Esophagus muscularis mucosa (tissue), 4 donors: ENCODE measurements at regions not wholly inside any gene's neighbourhood (a gene's known extent, or its start where the extent isn't known, plus 50 kb on each side); places are given as distances from the start of the nearest gene placed in this dataset.

Source experiments
- DNase-seq: peaks from one replicate; pipeline ENCODE4 v3.0.0-alpha.2; 2017; ENCODE audit errors: extremely low spot score
- H3K27ac ChIP-seq, 4 donors: fragments of 200-600 bp; sonication (generic); replicated peaks in 1 of 4; 1 replicate in 3 of 4; 2 replicates in 1 of 4; pipeline ENCODE4 v1.5.1; 2016 to 2019; ENCODE audit warnings: mild to moderate bottlenecking in 1 of 4
- H3K27me3 ChIP-seq, 4 donors: fragments of 200-600 bp; sonication (generic); one replicate each; pipeline versions ENCODE4 v1.5.1 to v1.6.0; 2016 to 2019
- H3K36me3 ChIP-seq, 4 donors: fragments of 200-600 bp; sonication (generic); one replicate each; pipeline ENCODE4 v1.5.1; 2016 to 2019
- H3K4me1 ChIP-seq, 4 donors: fragments of 200-600 bp; sonication (generic); one replicate each; pipeline ENCODE4 v1.5.1; 2016 to 2019
- H3K4me3 ChIP-seq, 4 donors: fragments of 200-600 bp; sonication (generic); 1 replicate in 2 of 4; 2 replicates in 2 of 4; pipeline ENCODE4 v1.5.1; 2016 to 2019; ENCODE audit warnings: mild to moderate bottlenecking in 4 of 4, moderate library complexity in 1 of 4
- H3K9me3 ChIP-seq, 4 donors: fragments of 200-600 bp; sonication (generic); 1 replicate in 3 of 4; 2 replicates in 1 of 4; pipeline ENCODE4 v1.5.1; 2016 to 2019
- EP300 ChIP-seq: sonication (generic); formaldehyde crosslinking; IDR thresholded peaks from one replicate; pipeline ENCODE4 v1.6.1; 2017; ENCODE audit warnings: antibody characterized with exemption
- POLR2A ChIP-seq: fragments of 450-650 bp; IDR thresholded peaks from one replicate; pipeline ENCODE4 v1.6.1; 2017; ENCODE audit warnings: antibody characterized with exemption, moderate library complexity, mild to moderate bottlenecking, low read depth
- POLR2AphosphoS5 ChIP-seq, 2 donors: sonication (generic); formaldehyde crosslinking; IDR thresholded peaks; one replicate each; pipeline ENCODE4 v1.6.1; 2017; ENCODE audit warnings: antibody characterized with exemption in 2 of 2
- WGBS: methylation state at CpG from one replicate; pipeline ENCODE4 v1.1.5; 2018; 5-methylcytosine and 5-hydroxymethylcytosine counted together
- intact Hi-C: fragments of 100-400 bp; cut with DNase I; formaldehyde crosslinking; loops from one replicate; pipeline ENCODE4 v1.15.1; 2023
- TF ChIP-seq, protein P1 (sequence below), 3 experiments: fragments of 200-600 bp in 2 of 3; fragments of 450-650 bp in 1 of 3; sonication (generic) in 2 of 3; IDR thresholded peaks; one replicate each; pipeline ENCODE4 v1.5.1; 2017 to 2019; ENCODE audit warnings: antibody characterized with exemption in 3 of 3, mild to moderate bottlenecking in 2 of 3, moderate library complexity in 1 of 3

DNA sequence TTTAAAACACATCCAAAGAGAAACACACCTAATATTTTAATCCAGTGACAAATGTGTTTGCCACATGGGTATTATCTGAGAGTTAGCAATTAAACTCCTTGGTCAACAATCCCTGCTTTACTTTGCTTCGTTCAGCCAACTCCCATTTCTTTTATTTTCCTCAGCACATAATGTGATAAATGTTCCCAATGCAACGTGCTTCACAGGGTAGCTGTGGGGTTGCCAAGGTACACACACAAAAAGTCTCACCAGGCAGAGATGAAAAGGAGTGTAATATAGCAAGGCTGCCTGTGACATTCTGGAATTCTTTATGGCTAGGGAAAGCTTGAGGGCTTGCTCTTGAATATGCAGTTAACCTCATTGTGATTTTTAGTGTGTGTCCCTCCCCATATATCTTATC lies 208.0 kb upstream of the DIO2 start:
- intact Hi-C loops, result no loop called here
- H3K9me3 ChIP-seq, result no peaks in the 10 kb centered on the region
- no peaks in the 10 kb centered on the region for H3K27me3 ChIP-seq
- TF ChIP-seq POLR2AphosphoS5 (IDR thresholded peaks at IDR 0.05), result no peak
- TF ChIP-seq, protein P1, sequence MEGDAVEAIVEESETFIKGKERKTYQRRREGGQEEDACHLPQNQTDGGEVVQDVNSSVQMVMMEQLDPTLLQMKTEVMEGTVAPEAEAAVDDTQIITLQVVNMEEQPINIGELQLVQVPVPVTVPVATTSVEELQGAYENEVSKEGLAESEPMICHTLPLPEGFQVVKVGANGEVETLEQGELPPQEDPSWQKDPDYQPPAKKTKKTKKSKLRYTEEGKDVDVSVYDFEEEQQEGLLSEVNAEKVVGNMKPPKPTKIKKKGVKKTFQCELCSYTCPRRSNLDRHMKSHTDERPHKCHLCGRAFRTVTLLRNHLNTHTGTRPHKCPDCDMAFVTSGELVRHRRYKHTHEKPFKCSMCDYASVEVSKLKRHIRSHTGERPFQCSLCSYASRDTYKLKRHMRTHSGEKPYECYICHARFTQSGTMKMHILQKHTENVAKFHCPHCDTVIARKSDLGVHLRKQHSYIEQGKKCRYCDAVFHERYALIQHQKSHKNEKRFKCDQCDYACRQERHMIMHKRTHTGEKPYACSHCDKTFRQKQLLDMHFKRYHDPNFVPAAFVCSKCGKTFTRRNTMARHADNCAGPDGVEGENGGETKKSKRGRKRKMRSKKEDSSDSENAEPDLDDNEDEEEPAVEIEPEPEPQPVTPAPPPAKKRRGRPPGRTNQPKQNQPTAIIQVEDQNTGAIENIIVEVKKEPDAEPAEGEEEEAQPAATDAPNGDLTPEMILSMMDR (IDR thresholded peaks at IDR 0.05), result no peak
- TF ChIP-seq EP300, result no peak
- TF ChIP-seq POLR2A, result no peak
- 21% methylated on average over 2 of the region's 2 CpGs for WGBS
- DNase-seq, result no peak
- peak overlapping the region; percentile 1 to 47 (median 36) for H3K27ac ChIP-seq
- H3K4me3 ChIP-seq, result no peak overlapping the region
- peaks cover 0 to 17% (median 14%) of the 10 kb centered on the region in 4 donors for H3K4me1 ChIP-seq
- H3K36me3 ChIP-seq, result no peaks in the 10 kb centered on the region

DNA sequence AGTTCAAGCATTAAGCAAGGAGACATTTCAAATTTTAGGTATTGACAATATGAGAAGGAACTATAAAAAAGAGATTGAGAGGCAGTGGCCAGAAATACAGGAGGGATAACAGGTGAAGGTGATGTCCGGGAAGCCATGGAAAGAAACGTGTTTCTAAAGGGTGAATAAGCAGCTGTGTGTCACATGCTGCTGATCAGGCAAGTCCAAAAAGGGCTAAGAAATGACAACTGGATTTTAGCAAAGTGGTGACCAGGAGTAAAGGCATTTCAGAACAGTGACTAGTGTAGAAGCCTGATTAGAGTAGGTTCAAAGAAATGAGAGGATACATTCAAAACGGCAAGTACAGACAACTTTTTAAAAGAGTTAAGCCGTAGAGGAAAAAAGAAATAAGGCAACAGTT lies 204.3 kb upstream of the DIO2 start:
- no peak for TF ChIP-seq POLR2AphosphoS5 (IDR thresholded peaks at IDR 0.05)
- TF ChIP-seq, protein P1 (IDR thresholded peaks at IDR 0.05), result no peak
- TF ChIP-seq POLR2A, result no peak
- no peak for TF ChIP-seq EP300
- no peaks in the 10 kb centered on the region for H3K36me3 ChIP-seq
- no peak overlapping the region for H3K27ac ChIP-seq
- no peaks in the 10 kb centered on the region for H3K27me3 ChIP-seq
- intact Hi-C loops, result no loop called here
- DNase-seq, result no peak
- 80% methylated on average over 4 of the region's 4 CpGs for WGBS
- H3K4me1 ChIP-seq, result peaks cover 0 to 17% (median 14%) of the 10 kb centered on the region in 4 donors
- no peak overlapping the region for H3K4me3 ChIP-seq
- H3K9me3 ChIP-seq, result no peaks in the 10 kb centered on the region

- DNase-seq, result no peak
- H3K27me3 ChIP-seq, result no peaks in the 10 kb centered on the region
- H3K27ac ChIP-seq, result no peak overlapping the region
- 86% methylated on average over 4 of the region's 4 CpGs for WGBS
- no peaks in the 10 kb centered on the region for H3K36me3 ChIP-seq
- H3K4me3 ChIP-seq, result no peak overlapping the region
- peaks cover 0 to 7% (median 5%) of the 10 kb centered on the region in 4 donors for H3K4me1 ChIP-seq
- H3K9me3 ChIP-seq, result no peaks in the 10 kb centered on the region
- no peak for TF ChIP-seq EP300
- TF ChIP-seq, protein P1 (IDR thresholded peaks at IDR 0.05), result no peak
- no peak for TF ChIP-seq POLR2AphosphoS5 (IDR thresholded peaks at IDR 0.05)
- no peak for TF ChIP-seq POLR2A
- intact Hi-C loops, result no loop called here
Measured at GRCh38 chr14:80414080-80414479, 202.8 kb upstream of the DIO2 start.

GRCh38 chr14:80404413-80404812 lies 193.1 kb upstream of the DIO2 start:
- Histone ChIP-seq H3K27me3 (no peaks in the 10 kb centered on the region), H3K27ac (no peak overlapping the region), H3K36me3 (no peaks in the 10 kb centered on the region), H3K4me1 (no peaks in the 10 kb centered on the region), H3K4me3 (no peak overlapping the region), H3K9me3 (no peaks in the 10 kb centered on the region)
- TF ChIP-seq, protein P1 (IDR thresholded peaks at IDR 0.05), result no peak
- TF ChIP-seq POLR2A, result no peak
- no peak for TF ChIP-seq EP300
- TF ChIP-seq POLR2AphosphoS5 (IDR thresholded peaks at IDR 0.05), result no peak
- DNase-seq, result no peak
- intact Hi-C loops, result no loop called here
- WGBS, result 93% methylated on average over 1 of the region's 1 CpG

DNA sequence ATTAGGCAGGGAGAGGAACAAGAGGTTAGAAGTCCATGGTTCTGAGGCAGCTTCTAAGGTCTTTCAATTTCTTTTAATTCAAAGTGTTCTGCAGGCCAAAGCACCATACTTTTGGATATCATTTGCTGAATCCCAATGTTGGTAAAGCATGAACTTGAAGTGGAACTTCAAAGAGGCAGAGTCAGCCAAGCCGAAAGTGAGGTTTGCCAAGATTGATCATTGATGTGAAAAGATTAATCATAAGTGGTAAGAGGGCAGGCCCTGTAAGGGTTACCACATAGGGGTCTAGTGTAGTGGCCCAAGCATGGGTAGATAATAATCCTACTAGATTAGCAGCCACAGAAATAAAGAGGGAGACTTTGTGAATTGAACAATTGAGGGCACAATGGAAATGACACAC lies 191.7 kb upstream of the DIO2 start:
- 93% methylated on average over 1 of the region's 1 CpG for WGBS
- H3K36me3 ChIP-seq, result no peaks in the 10 kb centered on the region
- H3K27ac ChIP-seq, result no peak overlapping the region
- intact Hi-C loops, result no loop called here
- H3K4me1 ChIP-seq, result no peaks in the 10 kb centered on the region
- H3K4me3 ChIP-seq, result no peak overlapping the region
- H3K27me3 ChIP-seq, result no peaks in the 10 kb centered on the region
- peaks cover 0 to 13% (median 8%) of the 10 kb centered on the region in 4 donors for H3K9me3 ChIP-seq
- no peak for DNase-seq
- TF ChIP-seq POLR2A, result no peak
- no peak for TF ChIP-seq EP300
- TF ChIP-seq POLR2AphosphoS5 (IDR thresholded peaks at IDR 0.05), result no peak
- TF ChIP-seq, protein P1 (IDR thresholded peaks at IDR 0.05), result no peak
